ENCODE measurements at regions not wholly inside any gene's neighbourhood (a gene's known extent, or its start where the extent isn't known, plus 50 kb on each side); places are given as distances from the start of the nearest gene placed in this dataset.

DNA sequence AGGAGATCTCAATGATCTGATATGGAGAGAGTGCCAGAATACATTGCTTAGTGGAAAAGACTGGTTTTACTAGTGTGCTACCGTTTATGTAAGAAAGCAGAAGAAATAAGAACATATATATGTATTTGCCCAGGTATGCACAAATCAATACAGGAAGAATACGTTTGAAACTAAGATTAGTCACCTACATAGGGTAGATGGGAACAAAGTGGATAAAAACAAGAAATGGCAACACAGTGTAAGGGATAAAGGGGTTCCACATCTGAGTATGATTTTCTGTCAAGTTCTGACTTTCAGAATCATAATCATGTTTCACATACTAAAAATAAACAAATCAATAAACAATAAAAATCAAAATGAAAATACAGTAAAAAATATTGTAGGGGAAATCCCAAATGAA is 148.6 kb upstream of the NAMPT start:
- CTCF ChIA-PET = no interaction called here

GRCh38 chr7:106430535-106431455 is 146.0 kb upstream of the NAMPT start:
- no peaks in the 10 kb centered on the region for H3K9me3 ChIP-seq (ENCODE audit: low read depth, low read length, poor library complexity, severe bottlenecking)
- DNase-seq (ENCODE audit: low spot score) = no peak
- TF ChIP-seq EZH2 (IDR thresholded peaks at IDR 0.05; ENCODE audit: borderline replicate concordance, low read depth, low read length, poor library complexity, severe bottlenecking) = no peak
- TF ChIP-seq, protein P1, sequence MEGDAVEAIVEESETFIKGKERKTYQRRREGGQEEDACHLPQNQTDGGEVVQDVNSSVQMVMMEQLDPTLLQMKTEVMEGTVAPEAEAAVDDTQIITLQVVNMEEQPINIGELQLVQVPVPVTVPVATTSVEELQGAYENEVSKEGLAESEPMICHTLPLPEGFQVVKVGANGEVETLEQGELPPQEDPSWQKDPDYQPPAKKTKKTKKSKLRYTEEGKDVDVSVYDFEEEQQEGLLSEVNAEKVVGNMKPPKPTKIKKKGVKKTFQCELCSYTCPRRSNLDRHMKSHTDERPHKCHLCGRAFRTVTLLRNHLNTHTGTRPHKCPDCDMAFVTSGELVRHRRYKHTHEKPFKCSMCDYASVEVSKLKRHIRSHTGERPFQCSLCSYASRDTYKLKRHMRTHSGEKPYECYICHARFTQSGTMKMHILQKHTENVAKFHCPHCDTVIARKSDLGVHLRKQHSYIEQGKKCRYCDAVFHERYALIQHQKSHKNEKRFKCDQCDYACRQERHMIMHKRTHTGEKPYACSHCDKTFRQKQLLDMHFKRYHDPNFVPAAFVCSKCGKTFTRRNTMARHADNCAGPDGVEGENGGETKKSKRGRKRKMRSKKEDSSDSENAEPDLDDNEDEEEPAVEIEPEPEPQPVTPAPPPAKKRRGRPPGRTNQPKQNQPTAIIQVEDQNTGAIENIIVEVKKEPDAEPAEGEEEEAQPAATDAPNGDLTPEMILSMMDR (conservative IDR thresholded peaks at IDR 0.05; ENCODE audit: low read depth, low read length) = no peak
- H3K36me3 ChIP-seq (ENCODE audit: insufficient read depth, low read length, poor library complexity, severe bottlenecking) = no peaks in the 10 kb centered on the region
- ChIA-PET CTCF (no interaction called here), POLR2A (ENCODE audit: low non-redundant PET) (no interaction called here)
- H3K27ac ChIP-seq (ENCODE audit: low read depth, low read length, poor library complexity, severe bottlenecking) = no peak overlapping the region
- no peak overlapping the region for H3K4me3 ChIP-seq (ENCODE audit: low read depth, low read length, poor library complexity, severe bottlenecking)
- intact Hi-C loops (cut with micrococcal nuclease; ENCODE audit: unreplicated experiment) = no loop called here
- peaks cover 5% of the 10 kb centered on the region for H3K4me1 ChIP-seq (ENCODE audit: insufficient read depth, low read length, poor library complexity, severe bottlenecking)
- H3K27me3 ChIP-seq (replicated peaks; ENCODE audit: insufficient read depth, low read depth, low read length, poor library complexity) = no peaks in the 10 kb centered on the region
- no TSS peak for BruUV-seq (replicated peaks)

More for the DNA sequence above, 148.6 kb upstream of the NAMPT start:
- Histone ChIP-seq H3K27ac (ENCODE audit: low read depth, low read length, poor library complexity, severe bottlenecking) (no peak overlapping the region), H3K4me3 (ENCODE audit: low read depth, low read length, poor library complexity, severe bottlenecking) (no peak overlapping the region), H3K36me3 (ENCODE audit: insufficient read depth, low read length, poor library complexity, severe bottlenecking) (no peaks in the 10 kb centered on the region), H3K27me3 (replicated peaks; ENCODE audit: insufficient read depth, low read depth, low read length, poor library complexity) (no peaks in the 10 kb centered on the region), H3K9me3 (ENCODE audit: low read depth, low read length, poor library complexity, severe bottlenecking) (no peaks in the 10 kb centered on the region), H3K4me1 (ENCODE audit: insufficient read depth, low read length, poor library complexity, severe bottlenecking) (no peaks in the 10 kb centered on the region)
- no peak for TF ChIP-seq EZH2 (IDR thresholded peaks at IDR 0.05; ENCODE audit: borderline replicate concordance, low read depth, low read length, poor library complexity, severe bottlenecking)
- TF ChIP-seq, protein P1 (conservative IDR thresholded peaks at IDR 0.05; ENCODE audit: low read depth, low read length) = no peak
- BruUV-seq (replicated peaks) = no TSS peak
- intact Hi-C loops (cut with micrococcal nuclease; ENCODE audit: unreplicated experiment) = no loop called here
- DNase-seq (ENCODE audit: low spot score) = no peak
- POLR2A ChIA-PET (ENCODE audit: low non-redundant PET) = no interaction called here

- no peaks in the 10 kb centered on the region for H3K27me3 ChIP-seq (replicated peaks; ENCODE audit: insufficient read depth, low read depth, low read length, poor library complexity)
- TF ChIP-seq EZH2 (IDR thresholded peaks at IDR 0.05; ENCODE audit: borderline replicate concordance, low read depth, low read length, poor library complexity, severe bottlenecking) = no peak
- TF ChIP-seq, protein P1 (conservative IDR thresholded peaks at IDR 0.05; ENCODE audit: low read depth, low read length) = no peak
- no peaks in the 10 kb centered on the region for H3K9me3 ChIP-seq (ENCODE audit: low read depth, low read length, poor library complexity, severe bottlenecking)
- peaks cover 12% of the 10 kb centered on the region for H3K4me1 ChIP-seq (ENCODE audit: insufficient read depth, low read length, poor library complexity, severe bottlenecking)
- no TSS peak for BruUV-seq (replicated peaks)
- CTCF ChIA-PET = no interaction called here
- no peak overlapping the region for H3K27ac ChIP-seq (ENCODE audit: low read depth, low read length, poor library complexity, severe bottlenecking)
- intact Hi-C loops (cut with micrococcal nuclease; ENCODE audit: unreplicated experiment) = no loop called here
- DNase-seq (ENCODE audit: low spot score) = no peak
- POLR2A ChIA-PET (ENCODE audit: low non-redundant PET) = no interaction called here
- no peaks in the 10 kb centered on the region for H3K36me3 ChIP-seq (ENCODE audit: insufficient read depth, low read length, poor library complexity, severe bottlenecking)
- H3K4me3 ChIP-seq (ENCODE audit: low read depth, low read length, poor library complexity, severe bottlenecking) = no peak overlapping the region
Observed at GRCh38 chr7:106430103-106430502, 145.3 kb upstream of the NAMPT start.

Data from A673 (cell line).